GM23248 (cell line): ENCODE measurements at regions not wholly inside any gene's neighbourhood (a gene's known extent, or its start where the extent isn't known, plus 50 kb on each side); places are given as distances from the start of the nearest gene placed in this dataset.

Source experiments
- EZH2 ChIP-seq: fragments of 200-600 bp; sonication (generic); IDR thresholded peaks from 2 replicates; pipeline ENCODE4 v1.6.1; 2018; ENCODE audit warnings: antibody characterized with exemption, mild to moderate bottlenecking; ENCODE audit not compliant: insufficient read depth, poor library complexity, severe bottlenecking
- EZH2phosphoT487 ChIP-seq: fragments of 200-600 bp; sonication (generic); IDR thresholded peaks from 2 replicates; pipeline ENCODE4 v1.6.1; 2018; ENCODE audit warnings: antibody characterized with exemption, moderate library complexity, mild to moderate bottlenecking, low read depth; ENCODE audit not compliant: insufficient read depth

DNA sequence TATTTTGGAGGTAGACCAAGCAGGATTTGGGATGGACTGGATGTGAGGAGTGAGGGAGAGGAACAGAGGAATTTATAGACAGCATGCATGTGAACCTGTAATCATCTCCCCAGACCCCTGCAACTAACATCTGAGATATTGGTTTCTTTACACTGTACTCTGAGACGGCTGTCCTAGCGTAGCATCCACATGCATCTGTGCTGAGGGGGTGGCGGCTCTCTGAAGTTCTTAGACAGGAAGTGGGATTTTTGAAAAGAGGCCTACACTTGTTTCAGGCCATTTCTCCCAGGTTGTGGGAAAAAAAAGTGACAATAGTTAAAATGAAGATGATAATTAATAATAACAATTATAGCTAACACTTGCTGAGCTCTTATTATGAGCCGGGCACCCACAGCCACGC is 150.2 kb upstream of the GATA6 start:
- TF ChIP-seq EZH2 (no peak), EZH2phosphoT487 (no peak)
